Keratinocyte (primary cell): ENCODE measurements at regions not wholly inside any gene's neighbourhood (a gene's known extent, or its start where the extent isn't known, plus 50 kb on each side); places are given as distances from the start of the nearest gene placed in this dataset.

Source experiments
- DNase-seq: peaks from one replicate; pipeline ENCODE4 v3.0.0-alpha.2; 2011; ENCODE audit warnings: low read depth, missing footprints, low spot score
- FAIRE-seq: peaks from 2 replicates; lab custom pipeline; 2011; peaks lifted over from hg19 to GRCh38; lab: Jason Lieb, UNC
- H2AFZ ChIP-seq: 2 replicates; pipeline ENCODE4 v1.6.0; 2012; ENCODE audit warnings: low read length, control low read depth, inconsistent platforms; ENCODE audit not compliant: control insufficient read depth
- H3K27ac ChIP-seq: 2 replicates; pipeline ENCODE4 v1.5.1; 2011; ENCODE audit warnings: low read length; ENCODE audit not compliant: control insufficient read depth, insufficient read depth
- H3K27me3 ChIP-seq: 3 replicates; pipeline ENCODE4 v1.6.0; 2011; ENCODE audit warnings: low read length; ENCODE audit not compliant: control insufficient read depth, insufficient read depth; ENCODE audit errors: extremely low read depth
- H3K36me3 ChIP-seq, 2 experiments: 2 replicates in 1 of 2; 3 replicates in 1 of 2; pipeline ENCODE4 v1.5.1; 2011; ENCODE audit warnings: low read length in 2 of 2, mild to moderate bottlenecking in 1 of 2; ENCODE audit not compliant: control insufficient read depth in 2 of 2, insufficient read depth in 2 of 2; ENCODE audit errors: extremely low read depth in 1 of 2
- H3K4me1 ChIP-seq: 3 replicates; pipeline ENCODE4 v1.5.1; 2011; ENCODE audit warnings: low read length; ENCODE audit not compliant: control insufficient read depth, insufficient read depth; ENCODE audit errors: extremely low read depth
- H3K4me2 ChIP-seq: 3 replicates; pipeline ENCODE4 v1.6.0; 2011; ENCODE audit warnings: low read depth, low read length; ENCODE audit not compliant: control insufficient read depth, insufficient read depth; ENCODE audit errors: extremely low read depth
- H3K4me3 ChIP-seq, 3 experiments: fragments of 200-600 bp in 1 of 3; sonication (generic) in 1 of 3; 2 replicates in 2 of 3; 3 replicates in 1 of 3; pipeline ENCODE4 v1.5.1; 2011 to 2016; ENCODE audit warnings: low read length in 3 of 3, mild to moderate bottlenecking in 3 of 3, control low read depth in 2 of 3, inconsistent platforms in 1 of 3, low read depth in 1 of 3, mixed read lengths in 1 of 3, mixed run types in 1 of 3, moderate library complexity in 1 of 3; ENCODE audit not compliant: control insufficient read depth in 2 of 3, insufficient read depth in 2 of 3; ENCODE audit errors: extremely low read depth in 1 of 3
- H3K79me2 ChIP-seq: 2 replicates; pipeline ENCODE4 v1.6.0; 2012; ENCODE audit warnings: low read length; ENCODE audit not compliant: control insufficient read depth, insufficient read depth
- H3K9ac ChIP-seq: 3 replicates; pipeline ENCODE4 v1.6.0; 2011; ENCODE audit warnings: low read length; ENCODE audit not compliant: control insufficient read depth, insufficient read depth; ENCODE audit errors: extremely low read depth
- H3K9me1 ChIP-seq: 3 replicates; pipeline ENCODE4 v1.6.0; 2011; ENCODE audit warnings: low read length; ENCODE audit not compliant: control insufficient read depth, insufficient read depth; ENCODE audit errors: extremely low read depth
- H3K9me3 ChIP-seq: 2 replicates; pipeline ENCODE4 v1.5.1; 2012; ENCODE audit warnings: low read depth, low read length; ENCODE audit not compliant: control insufficient read depth
- H4K20me1 ChIP-seq: 3 replicates; pipeline ENCODE4 v1.6.0; 2011; ENCODE audit warnings: low read length; ENCODE audit not compliant: control insufficient read depth, insufficient read depth; ENCODE audit errors: extremely low read depth
- CTCF ChIP-seq, 3 experiments: IDR thresholded peaks in 1 of 3; conservative IDR thresholded peaks in 1 of 3; optimal IDR thresholded peaks in 1 of 3; 2 replicates in 2 of 3; 3 replicates in 1 of 3; pipeline versions ENCODE3 to v1.5.1; 2011; ENCODE audit warnings: low read length in 3 of 3, mild to moderate bottlenecking in 3 of 3, moderate library complexity in 2 of 3, control low read depth in 1 of 3, inconsistent platforms in 1 of 3; ENCODE audit not compliant: insufficient read depth in 2 of 3; ENCODE audit errors: extremely low read depth in 1 of 3
- EZH2 ChIP-seq: IDR thresholded peaks from one replicate; pipeline ENCODE4 v1.6.1; 2012; ENCODE audit warnings: inconsistent platforms, mild to moderate bottlenecking, low read length, moderate library complexity
- dilution Hi-C: fragments of 300-500 bp; cut with MboI; formaldehyde crosslinking; loops from one replicate; pipeline ENCODE4 v1.7.0; 2020; ENCODE audit warnings: low sequenced_read_pairs; ENCODE audit not compliant: extremely low pct_ligation_motif_present

GRCh38 chr22:48238966-48239365 is 1476.5 kb downstream of the TBC1D22A start:
- no peaks in the 10 kb centered on the region for H3K27me3 ChIP-seq
- H3K4me2 ChIP-seq, result no peak overlapping the region

GRCh38 chr22:48238284-48238915 is 1476.0 kb downstream of the TBC1D22A start:
- H3K36me3 ChIP-seq, result no peaks in the 10 kb centered on the region

More at GRCh38 chr22:48238966-48239365, 1476.5 kb downstream of the TBC1D22A start:
- FAIRE-seq (no peak), DNase-seq (no peak)
- TF ChIP-seq EZH2 (no peak), CTCF (optimal IDR thresholded peaks at IDR 0.05 in 1 of 3, IDR thresholded peaks at IDR 0.05 in 1 of 3, conservative IDR thresholded peaks at IDR 0.05 in 1 of 3; ENCODE audit: extremely low read depth in 1 of 3, insufficient read depth in 2 of 3, low read length in 3 of 3) (no peak)
- Histone ChIP-seq H3K4me1 (no peaks in the 10 kb centered on the region), H3K9me1 (no peaks in the 10 kb centered on the region), H4K20me1 (no peaks in the 10 kb centered on the region), H3K9me3 (peaks cover 15% of the 10 kb centered on the region), H3K4me3 (no peak overlapping the region), H3K27ac (no peak overlapping the region), H3K9ac (no peak overlapping the region), H3K36me3 (no peaks in the 10 kb centered on the region), H2AFZ (no peak overlapping the region), H3K79me2 (no peaks in the 10 kb centered on the region)
- dilution Hi-C loops, result no loop called here

More at GRCh38 chr22:48238284-48238915, 1476.0 kb downstream of the TBC1D22A start:
- Histone ChIP-seq H3K9me3 (peaks cover 17% of the 10 kb centered on the region), H3K9me1 (no peaks in the 10 kb centered on the region), H4K20me1 (no peaks in the 10 kb centered on the region), H3K4me1 (no peaks in the 10 kb centered on the region), H2AFZ (no peak overlapping the region), H3K27me3 (no peaks in the 10 kb centered on the region), H3K27ac (no peak overlapping the region), H3K4me3 (no peak overlapping the region), H3K9ac (no peak overlapping the region), H3K4me2 (no peak overlapping the region), H3K79me2 (no peaks in the 10 kb centered on the region)
- FAIRE-seq, result no peak
- TF ChIP-seq CTCF (optimal IDR thresholded peaks at IDR 0.05 in 1 of 3, IDR thresholded peaks at IDR 0.05 in 1 of 3, conservative IDR thresholded peaks at IDR 0.05 in 1 of 3; ENCODE audit: extremely low read depth in 1 of 3, insufficient read depth in 2 of 3, low read length in 3 of 3), result no peak
- no peak for TF ChIP-seq EZH2
- no peak for DNase-seq
- dilution Hi-C loops, result no loop called here
